HG03457 (cell line): ENCODE measurements at regions not wholly inside any gene's neighbourhood (a gene's known extent, or its start where the extent isn't known, plus 50 kb on each side); places are given as distances from the start of the nearest gene placed in this dataset.
"Not testable (repeated sequence)": the region's sequence is repeated elsewhere in the genome, so short reads cannot be mapped to it uniquely, and the experiment has no call there.

Experiments used
- ATAC-seq: cut with Tn5 transposase; IDR thresholded peaks from one replicate; pipeline ENCODE4 v1.9.1; 2021; ENCODE audit warnings: moderate number of reproducible peaks; ENCODE audit not compliant: unreplicated experiment

- no peak for ATAC-seq
These were observed 1155.8 kb upstream of the CHAC2 start for GRCh38 chr2:52611759-52612158.

- no peak for ATAC-seq
These were observed 1159.6 kb upstream of the CHAC2 start for GRCh38 chr2:52608030-52608429.

- ATAC-seq: no peak
These were observed 1170.3 kb upstream of the CHAC2 start for GRCh38 chr2:52597346-52597745.

GRCh38 chr2:52594026-52594425 lies 1173.6 kb upstream of the CHAC2 start:
- no peak for ATAC-seq

- not testable (repeated sequence) for ATAC-seq
These were observed 1183.5 kb upstream of the CHAC2 start for GRCh38 chr2:52584071-52584470.

- no peak for ATAC-seq
These were observed 1195.1 kb upstream of the CHAC2 start for GRCh38 chr2:52572469-52572894.

- no peak for ATAC-seq
These were observed 1195.9 kb upstream of the CHAC2 start for GRCh38 chr2:52571380-52572347.

- no peak for ATAC-seq
These were observed 1196.9 kb upstream of the CHAC2 start for GRCh38 chr2:52570716-52571115.

- no peak for ATAC-seq
These were observed 1204.5 kb upstream of the CHAC2 start for GRCh38 chr2:52563151-52563550.

- ATAC-seq: no peak
These were observed 1209.3 kb upstream of the CHAC2 start for GRCh38 chr2:52558265-52558664.

- ATAC-seq: no peak
These were observed 1225.3 kb upstream of the CHAC2 start for GRCh38 chr2:52542297-52542696.

- ATAC-seq: no peak
These were observed 1228.3 kb upstream of the CHAC2 start for GRCh38 chr2:52539026-52539970.

GRCh38 chr2:52537588-52537987 lies 1230.0 kb upstream of the CHAC2 start:
- ATAC-seq: no peak

- no peak for ATAC-seq
These were observed 1230.6 kb upstream of the CHAC2 start for GRCh38 chr2:52536929-52537460.

GRCh38 chr2:52532956-52533355 lies 1234.6 kb upstream of the CHAC2 start:
- no peak for ATAC-seq

GRCh38 chr2:52526735-52527134 lies 1240.9 kb upstream of the CHAC2 start:
- no peak for ATAC-seq

GRCh38 chr2:52520644-52521043 lies 1247.0 kb upstream of the CHAC2 start:
- no peak for ATAC-seq

- ATAC-seq: no peak
These were observed 1248.9 kb upstream of the CHAC2 start for GRCh38 chr2:52518678-52519077.

- no peak for ATAC-seq
These were observed 1254.8 kb upstream of the CHAC2 start for GRCh38 chr2:52512760-52513159.

- ATAC-seq: no peak
These were observed 1257.2 kb upstream of the CHAC2 start for GRCh38 chr2:52510432-52510831.

- no peak for ATAC-seq
These were observed 1265.1 kb upstream of the CHAC2 start for GRCh38 chr2:52502476-52502860.
